ENCODE measurements at regions not wholly inside any gene's neighbourhood (a gene's known extent, or its start where the extent isn't known, plus 50 kb on each side); places are given as distances from the start of the nearest gene placed in this dataset.
"Not testable (repeated sequence)": the region's sequence is repeated elsewhere in the genome, so short reads cannot be mapped to it uniquely, and the experiment has no call there.

DNA sequence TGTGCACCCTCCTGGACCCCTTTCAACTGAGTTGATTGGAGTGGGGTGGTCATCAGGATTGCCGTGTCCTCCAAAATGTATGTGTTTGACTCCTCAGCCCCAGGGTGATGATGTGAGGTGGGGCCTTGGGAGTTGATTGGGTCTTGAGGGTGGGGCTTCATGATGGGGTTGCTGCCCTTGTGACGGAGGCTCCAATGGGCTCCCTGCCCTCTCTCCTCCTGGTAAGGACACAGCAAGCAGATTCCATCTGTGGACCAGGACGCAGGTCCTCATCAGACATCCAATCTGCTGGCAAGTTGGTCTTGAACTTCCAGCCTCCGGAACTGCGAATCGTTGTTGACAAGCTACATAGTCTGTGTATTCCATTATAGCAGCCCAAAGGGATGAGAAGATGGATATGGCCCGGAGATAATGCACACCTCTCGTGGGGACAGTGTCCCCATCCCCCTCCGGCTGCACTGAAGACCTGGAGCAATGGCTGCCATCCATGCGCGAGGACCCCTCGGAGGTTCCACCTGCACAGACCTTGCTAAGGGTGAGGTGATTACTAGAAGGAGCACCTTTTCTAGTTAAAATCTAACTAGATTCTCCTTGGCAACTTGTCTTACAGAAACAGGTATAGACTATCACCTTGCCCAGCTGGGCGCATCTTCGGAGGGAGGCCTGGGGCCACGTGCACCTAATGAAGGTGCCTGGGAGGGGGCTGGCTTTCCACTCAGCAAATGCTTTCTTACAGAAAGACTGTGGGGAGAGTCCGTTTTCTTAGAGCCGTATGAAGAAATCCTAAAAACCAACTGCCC lies 75.7 kb upstream of the IRX4 start:
- no peak for DNase-seq
- TF ChIP-seq, protein P1, sequence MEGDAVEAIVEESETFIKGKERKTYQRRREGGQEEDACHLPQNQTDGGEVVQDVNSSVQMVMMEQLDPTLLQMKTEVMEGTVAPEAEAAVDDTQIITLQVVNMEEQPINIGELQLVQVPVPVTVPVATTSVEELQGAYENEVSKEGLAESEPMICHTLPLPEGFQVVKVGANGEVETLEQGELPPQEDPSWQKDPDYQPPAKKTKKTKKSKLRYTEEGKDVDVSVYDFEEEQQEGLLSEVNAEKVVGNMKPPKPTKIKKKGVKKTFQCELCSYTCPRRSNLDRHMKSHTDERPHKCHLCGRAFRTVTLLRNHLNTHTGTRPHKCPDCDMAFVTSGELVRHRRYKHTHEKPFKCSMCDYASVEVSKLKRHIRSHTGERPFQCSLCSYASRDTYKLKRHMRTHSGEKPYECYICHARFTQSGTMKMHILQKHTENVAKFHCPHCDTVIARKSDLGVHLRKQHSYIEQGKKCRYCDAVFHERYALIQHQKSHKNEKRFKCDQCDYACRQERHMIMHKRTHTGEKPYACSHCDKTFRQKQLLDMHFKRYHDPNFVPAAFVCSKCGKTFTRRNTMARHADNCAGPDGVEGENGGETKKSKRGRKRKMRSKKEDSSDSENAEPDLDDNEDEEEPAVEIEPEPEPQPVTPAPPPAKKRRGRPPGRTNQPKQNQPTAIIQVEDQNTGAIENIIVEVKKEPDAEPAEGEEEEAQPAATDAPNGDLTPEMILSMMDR (IDR thresholded peaks at IDR 0.05) = no peak

DNA sequence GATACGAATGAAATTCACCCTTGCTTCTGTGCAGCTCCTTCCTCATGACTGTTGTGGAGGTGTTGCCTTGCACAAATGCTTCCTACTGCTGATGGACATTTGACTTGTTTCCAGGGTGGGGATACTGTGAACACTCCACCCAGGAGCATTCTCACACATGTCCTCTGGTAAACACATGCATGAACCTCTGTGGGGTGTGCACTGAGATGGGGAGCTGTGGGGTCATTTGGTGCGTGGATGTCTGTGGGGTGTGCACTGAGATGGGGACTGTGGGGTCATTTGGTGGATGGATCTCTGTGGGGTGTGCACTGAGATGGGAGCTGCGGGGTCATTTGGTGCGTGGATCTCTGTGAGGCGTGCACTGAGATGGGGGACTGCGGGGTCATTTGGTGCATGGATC lies 72.9 kb upstream of the IRX4 start:
- H3K4me1 ChIP-seq = no peaks in the 10 kb centered on the region
- ATAC-seq = no peak
- no peak overlapping the region for H3K4me3 ChIP-seq
- H3K36me3 ChIP-seq = no peaks in the 10 kb centered on the region
- no peak for DNase-seq
- intact Hi-C loops (cut with DNase I) = no loop called here
- TF ChIP-seq, protein P1 (IDR thresholded peaks at IDR 0.05) = no peak
- H3K27ac ChIP-seq = no peak overlapping the region
- peaks cover 11% of the 10 kb centered on the region for H3K27me3 ChIP-seq
- no peaks in the 10 kb centered on the region for H3K9me3 ChIP-seq

More for the DNA sequence above, 75.7 kb upstream of the IRX4 start:
- no peaks in the 10 kb centered on the region for H3K36me3 ChIP-seq
- no peaks in the 10 kb centered on the region for H3K27me3 ChIP-seq
- intact Hi-C loops (cut with DNase I) = no loop called here
- ATAC-seq = no peak
- no peak overlapping the region for H3K4me3 ChIP-seq
- H3K4me1 ChIP-seq = no peaks in the 10 kb centered on the region
- no peaks in the 10 kb centered on the region for H3K9me3 ChIP-seq
- no peak overlapping the region for H3K27ac ChIP-seq

- DNase-seq; H3K4me1 ChIP-seq; H3K9me3 ChIP-seq; ATAC-seq; H3K4me3 ChIP-seq; H3K27ac ChIP-seq; H3K36me3 ChIP-seq; intact Hi-C loops (cut with DNase I): not testable (repeated sequence)
- peaks cover 15% of the 10 kb centered on the region for H3K27me3 ChIP-seq
These were observed 71.0 kb upstream of the IRX4 start for GRCh38 chr5:1953710-1954109.

DNA sequence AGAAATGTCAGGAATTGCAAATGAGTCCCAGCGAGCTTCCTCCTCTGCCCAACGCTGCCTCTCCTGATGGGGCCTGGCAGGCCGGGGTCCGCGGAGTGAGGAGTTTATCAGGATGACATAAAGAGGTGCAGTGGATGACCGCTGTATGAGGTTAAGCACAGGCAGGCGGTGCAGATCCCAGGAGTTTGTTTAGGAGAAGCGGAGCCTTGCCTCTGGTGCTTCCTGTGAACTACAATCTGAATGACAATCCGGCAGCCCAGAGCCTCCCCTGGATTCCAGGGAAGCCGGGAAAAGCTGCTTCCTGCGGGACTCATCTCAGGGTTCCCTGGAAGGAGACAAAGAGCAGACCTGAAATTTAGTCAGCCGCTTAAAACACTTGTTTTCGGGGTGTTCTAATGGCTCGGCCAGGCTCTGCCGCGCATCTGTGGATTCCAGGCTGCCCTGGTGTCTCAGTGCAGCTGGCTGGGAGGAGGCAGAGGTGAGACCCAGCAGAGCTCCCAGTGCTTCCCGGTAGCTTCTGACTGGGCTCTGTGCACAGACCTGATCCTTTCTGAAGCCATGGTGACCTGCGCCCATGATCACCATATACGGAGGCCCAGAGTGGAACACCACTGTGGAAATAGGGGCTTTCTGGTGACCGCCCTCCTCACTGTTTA lies 69.8 kb upstream of the IRX4 start:
- H3K4me1 ChIP-seq = no peaks in the 10 kb centered on the region
- H3K36me3 ChIP-seq = no peaks in the 10 kb centered on the region
- ATAC-seq (no peak), DNase-seq (no peak)
- no peak overlapping the region for H3K4me3 ChIP-seq
- H3K9me3 ChIP-seq = no peaks in the 10 kb centered on the region
- no peak overlapping the region for H3K27ac ChIP-seq
- TF ChIP-seq, protein P1 (IDR thresholded peaks at IDR 0.05) = no peak
- peaks cover 15% of the 10 kb centered on the region for H3K27me3 ChIP-seq
- intact Hi-C loops (cut with DNase I) = no loop called here

- Histone ChIP-seq H3K36me3 (no peaks in the 10 kb centered on the region), H3K4me1 (no peaks in the 10 kb centered on the region), H3K27me3 (peaks cover 15% of the 10 kb centered on the region), H3K27ac (no peak overlapping the region), H3K9me3 (no peaks in the 10 kb centered on the region), H3K4me3 (no peak overlapping the region)
- intact Hi-C loops (cut with DNase I) = no loop called here
- TF ChIP-seq, protein P1 (IDR thresholded peaks at IDR 0.05) = no peak
- DNase-seq = no peak
- no peak for ATAC-seq
These were observed 69.3 kb upstream of the IRX4 start for GRCh38 chr5:1952021-1952420.

GRCh38 chr5:1951165-1951816 lies 68.6 kb upstream of the IRX4 start:
- H3K4me1 ChIP-seq = no peaks in the 10 kb centered on the region
- no peaks in the 10 kb centered on the region for H3K9me3 ChIP-seq
- H3K4me3 ChIP-seq = no peak overlapping the region
- intact Hi-C loops (cut with DNase I) = no loop called here
- peaks cover 15% of the 10 kb centered on the region for H3K27me3 ChIP-seq
- peak; percentile 33 for DNase-seq
- ATAC-seq = no peak
- TF ChIP-seq, protein P1 (IDR thresholded peaks at IDR 0.05) = no peak
- no peaks in the 10 kb centered on the region for H3K36me3 ChIP-seq
- no peak overlapping the region for H3K27ac ChIP-seq

Measured in upper lobe of right lung (tissue), 1 donor.